GM13976 (cell line): ENCODE measurements at regions not wholly inside any gene's neighbourhood (a gene's known extent, or its start where the extent isn't known, plus 50 kb on each side); places are given as distances from the start of the nearest gene placed in this dataset.

Experiments
- DNase-seq: peaks from one replicate; pipeline ENCODE4 v3.0.0; 2012; ENCODE audit warnings: low spot score
- CTCF ChIP-seq: IDR thresholded peaks from 2 replicates; pipeline ENCODE4 v1.5.1; 2012; ENCODE audit warnings: borderline replicate concordance, mild to moderate bottlenecking; ENCODE audit not compliant: insufficient read depth; ENCODE audit errors: extremely low read depth, missing control alignments, control extremely low read depth
- in situ Hi-C: fragments of 300-500 bp; cut with MboI; formaldehyde crosslinking; loops from one replicate; pipeline ENCODE4 v1.12.0; 2022; ENCODE audit warnings: low sequenced_read_pairs, mixed read lengths, inconsistent platforms; ENCODE audit not compliant: unreplicated experiment

GRCh38 chr1:194297094-194297493 is 1110.7 kb upstream of the B3GALT2 start:
- TF ChIP-seq CTCF = no peak
- DNase-seq = no peak
- in situ Hi-C loops = loop anchor here (25.0 kb wide), 1 partner anchor 885 kb away; no protein-coding TSS in a partner anchor

- in situ Hi-C loops = loop anchor here (25.0 kb wide), 1 partner anchor 884 kb away; no protein-coding TSS in a partner anchor
- TF ChIP-seq CTCF = no peak
- no peak for DNase-seq
Observed at GRCh38 chr1:194296201-194296600, 1109.8 kb upstream of the B3GALT2 start.

GRCh38 chr1:194295685-194296084 is 1109.3 kb upstream of the B3GALT2 start:
- DNase-seq = peak; percentile 20
- in situ Hi-C loops = loop anchor here (25.0 kb wide), 1 partner anchor 883 kb away; no protein-coding TSS in a partner anchor
- TF ChIP-seq CTCF = peak; percentile 73

- in situ Hi-C loops = loop anchor here (25.0 kb wide), 1 partner anchor 882 kb away; no protein-coding TSS in a partner anchor
- TF ChIP-seq CTCF = no peak
- no peak for DNase-seq
Observed at GRCh38 chr1:194293851-194294405, 1107.5 kb upstream of the B3GALT2 start.

GRCh38 chr1:194292966-194293365 is 1106.6 kb upstream of the B3GALT2 start:
- in situ Hi-C loops = loop anchor here (25.0 kb wide), 1 partner anchor 881 kb away; no protein-coding TSS in a partner anchor

GRCh38 chr1:194289569-194290266 is 1103.3 kb upstream of the B3GALT2 start:
- TF ChIP-seq CTCF = no peak
- DNase-seq = peak; percentile 31
- in situ Hi-C loops = loop anchor here (25.0 kb wide), 1 partner anchor 877 kb away; no protein-coding TSS in a partner anchor

More at GRCh38 chr1:194292966-194293365, 1106.6 kb upstream of the B3GALT2 start:
- no peak for TF ChIP-seq CTCF
- no peak for DNase-seq
